H9 (cell line): ENCODE measurements at regions not wholly inside any gene's neighbourhood (a gene's known extent, or its start where the extent isn't known, plus 50 kb on each side); places are given as distances from the start of the nearest gene placed in this dataset.

Source experiments
- DNase-seq: peaks from one replicate; pipeline ENCODE4 v3.0.0-alpha.2; 2017
- H2AFZ ChIP-seq: one replicate; pipeline ENCODE4 v1.6.1; 2013; ENCODE audit warnings: mild to moderate bottlenecking, low read length, control low read depth, moderate library complexity
- H2AK5ac ChIP-seq: 2 replicates; pipeline ENCODE4 v1.6.1; 2013; ENCODE audit warnings: low read length, control low read depth, mixed read lengths; ENCODE audit not compliant: insufficient read length
- H2BK120ac ChIP-seq: one replicate; pipeline ENCODE4 v1.6.1; 2013; ENCODE audit warnings: low read depth, mild to moderate bottlenecking, low read length, control low read depth, inconsistent platforms; ENCODE audit not compliant: poor library complexity, severe bottlenecking
- H2BK12ac ChIP-seq: 2 replicates; pipeline ENCODE4 v1.6.1; 2013; ENCODE audit warnings: low read length, control low read depth, mixed read lengths, low read depth; ENCODE audit not compliant: insufficient read length
- H2BK15ac ChIP-seq: 2 replicates; pipeline ENCODE4 v1.6.1; 2013; ENCODE audit warnings: low read depth, low read length, control low read depth
- H2BK20ac ChIP-seq: one replicate; pipeline ENCODE4 v1.6.1; 2013; ENCODE audit warnings: low read depth, mild to moderate bottlenecking, low read length, control low read depth, inconsistent platforms; ENCODE audit not compliant: poor library complexity, severe bottlenecking
- H2BK5ac ChIP-seq: 2 replicates; pipeline ENCODE4 v1.6.1; 2013; ENCODE audit warnings: low read length, control low read depth, mixed read lengths; ENCODE audit not compliant: insufficient read length
- H3K14ac ChIP-seq: 2 replicates; pipeline ENCODE4 v1.6.1; 2013; ENCODE audit warnings: low read length, control low read depth; ENCODE audit not compliant: insufficient read depth
- H3K18ac ChIP-seq: 2 replicates; pipeline ENCODE4 v1.6.1; 2013; ENCODE audit warnings: low read depth, mild to moderate bottlenecking, mixed read lengths, low read length, control low read depth; ENCODE audit not compliant: insufficient read length
- H3K23ac ChIP-seq: 2 replicates; pipeline ENCODE4 v1.6.1; 2013; ENCODE audit warnings: low read length, control low read depth, mixed read lengths, low read depth; ENCODE audit not compliant: insufficient read length
- H3K23me2 ChIP-seq: 2 replicates; pipeline ENCODE4 v1.6.1; 2013; ENCODE audit warnings: low read depth, mild to moderate bottlenecking, mixed read lengths, low read length, control low read depth; ENCODE audit not compliant: insufficient read length, poor library complexity, severe bottlenecking
- H3K27ac ChIP-seq: 2 replicates; pipeline ENCODE4 v1.5.1; 2013; ENCODE audit warnings: low read length, control low read depth, mixed read lengths, low read depth; ENCODE audit not compliant: insufficient read length
- H3K27me3 ChIP-seq: 2 replicates; pipeline ENCODE4 v1.6.1; 2013; ENCODE audit warnings: low read length, control low read depth, inconsistent platforms; ENCODE audit not compliant: insufficient read depth
- H3K4ac ChIP-seq: 2 replicates; pipeline ENCODE4 v1.6.1; 2013; ENCODE audit warnings: low read depth, mild to moderate bottlenecking, control low read depth, inconsistent platforms, low read length, moderate library complexity
- H3K4me1 ChIP-seq: 2 replicates; pipeline ENCODE4 v1.6.1; 2013; ENCODE audit warnings: low read length, control low read depth, inconsistent platforms; ENCODE audit not compliant: insufficient read depth
- H3K4me2 ChIP-seq: 2 replicates; pipeline ENCODE4 v1.6.1; 2013; ENCODE audit warnings: low read length, control low read depth, mixed read lengths; ENCODE audit not compliant: insufficient read length, insufficient read depth
- H3K56ac ChIP-seq: 2 replicates; pipeline ENCODE4 v1.6.1; 2013; ENCODE audit warnings: low read depth, mild to moderate bottlenecking, mixed read lengths, low read length, control low read depth; ENCODE audit not compliant: insufficient read length
- H3K79me1 ChIP-seq: 2 replicates; pipeline ENCODE4 v1.6.1; 2013; ENCODE audit warnings: low read depth, mild to moderate bottlenecking, moderate library complexity, low read length, control low read depth, inconsistent platforms; ENCODE audit not compliant: insufficient read depth, poor library complexity, severe bottlenecking
- H3K79me2 ChIP-seq: 2 replicates; pipeline ENCODE4 v1.6.1; 2013; ENCODE audit warnings: low read length, control low read depth, inconsistent platforms; ENCODE audit not compliant: insufficient read depth
- H3K9ac ChIP-seq: 2 replicates; pipeline ENCODE4 v1.6.1; 2013; ENCODE audit warnings: low read length, control low read depth, mixed read lengths; ENCODE audit not compliant: insufficient read length; ENCODE audit errors: extremely low read depth
- H3K9me3 ChIP-seq: one replicate; pipeline ENCODE4 v1.6.1; 2013; ENCODE audit warnings: low read depth, low read length, inconsistent platforms; ENCODE audit not compliant: control insufficient read depth
- H3T11ph ChIP-seq: one replicate; pipeline ENCODE4 v1.6.1; 2013; ENCODE audit warnings: mild to moderate bottlenecking, low read length, control low read depth, inconsistent platforms
- H4K20me1 ChIP-seq: one replicate; pipeline ENCODE4 v1.6.1; 2013; ENCODE audit not compliant: control insufficient read depth, insufficient read length, insufficient read depth
- H4K5ac ChIP-seq: 2 replicates; pipeline ENCODE4 v1.6.1; 2013; ENCODE audit warnings: low read depth, mild to moderate bottlenecking, mixed read lengths, low read length, control low read depth; ENCODE audit not compliant: insufficient read length
- H4K8ac ChIP-seq: replicated peaks from 2 replicates; pipeline ENCODE4 v1.6.1; 2013; ENCODE audit warnings: low read length, control low read depth, mixed read lengths, low read depth; ENCODE audit not compliant: insufficient read length
- H4K91ac ChIP-seq: 2 replicates; pipeline ENCODE4 v1.6.1; 2013; ENCODE audit warnings: low read depth, mild to moderate bottlenecking, moderate library complexity, mixed read lengths, low read length, control low read depth; ENCODE audit not compliant: insufficient read length
- H3K27ac Mint-ChIP-seq, 3 experiments: 2 replicates in 2 of 3; 3 replicates in 1 of 3; pipeline ENCODE4 v1.8.0; 2020 to 2021; ENCODE audit warnings: mixed read lengths in 3 of 3, mild to moderate bottlenecking in 1 of 3, moderate library complexity in 1 of 3
- H3K27me3 Mint-ChIP-seq: 2 replicates; pipeline ENCODE4 v1.8.0; 2021; ENCODE audit warnings: low read depth, mild to moderate bottlenecking, moderate library complexity, mixed read lengths
- H3K36me3 Mint-ChIP-seq, 3 experiments: 2 replicates in 2 of 3; 3 replicates in 1 of 3; pipeline ENCODE4 v1.8.0; 2020 to 2021; ENCODE audit warnings: low read depth in 3 of 3, mixed read lengths in 3 of 3; ENCODE audit not compliant: insufficient read depth in 1 of 3
- H3K4me1 Mint-ChIP-seq, 2 experiments: 2 replicates each; pipeline ENCODE4 v1.8.0; 2020; ENCODE audit warnings: mixed read lengths in 2 of 2
- H3K4me3 Mint-ChIP-seq, 2 experiments: 2 replicates in 1 of 2; 3 replicates in 1 of 2; pipeline ENCODE4 v1.8.0; 2020 to 2021; ENCODE audit warnings: mild to moderate bottlenecking in 2 of 2, mixed read lengths in 2 of 2, moderate library complexity in 1 of 2
- H3K9me3 Mint-ChIP-seq, 2 experiments: 2 replicates in 1 of 2; 3 replicates in 1 of 2; pipeline ENCODE4 v1.8.0; 2020; ENCODE audit warnings: mild to moderate bottlenecking in 2 of 2, mixed read lengths in 2 of 2, moderate library complexity in 1 of 2
- CTCF ChIP-seq: fragments of 200-600 bp; sonication (generic); conservative IDR thresholded peaks from 3 replicates; pipeline ENCODE4 v1.8.0; 2021; ENCODE audit warnings: antibody characterized with exemption, mild to moderate bottlenecking
- WGBS: extraction: QIAGEN DNeasy Blood & Tissue Kit; methylation state at CpG from one replicate; pipeline ENCODE4 v1.1.7; 2013; ENCODE audit warnings: missing lambda C conversion rate, low lambda C conversion rate, mixed read lengths; ENCODE audit not compliant: insufficient read length; ENCODE audit errors: extremely low coverage; 5-methylcytosine and 5-hydroxymethylcytosine counted together

- TF ChIP-seq CTCF = no peak
- Histone ChIP-seq H2BK15ac (no peak overlapping the region), H3K27me3 (no peaks in the 10 kb centered on the region), H3K18ac (no peak overlapping the region), H3K9me3 (no peaks in the 10 kb centered on the region), H2BK5ac (no peak overlapping the region), H2AK5ac (no peak overlapping the region), H3K4ac (no peak overlapping the region), H3K9ac (no peak overlapping the region), H4K5ac (no peak overlapping the region), H4K8ac (no peak overlapping the region), H3K14ac (no peak overlapping the region), H3T11ph (no peak overlapping the region), H3K23ac (no peak overlapping the region), H3K27ac (no peak overlapping the region), H2AFZ (no peak overlapping the region), H3K4me1 (no peaks in the 10 kb centered on the region), H3K79me2 (no peaks in the 10 kb centered on the region), H3K23me2 (no peaks in the 10 kb centered on the region), H4K20me1 (peaks cover 2% of the 10 kb centered on the region), H3K56ac (no peak overlapping the region), H2BK20ac (no peak overlapping the region), H3K4me2 (no peak overlapping the region), H2BK12ac (no peak overlapping the region), H2BK120ac (no peak overlapping the region), H3K79me1 (no peaks in the 10 kb centered on the region), H4K91ac (no peak overlapping the region)
- peaks cover 4 to 12% of the 10 kb centered on the region in 2 experiments; a peak in 3 of 4 replicates for H3K4me1 Mint-ChIP-seq
- H3K27ac Mint-ChIP-seq = no peak overlapping the region
- peaks cover 32% of the 10 kb centered on the region for H3K27me3 Mint-ChIP-seq
- DNase-seq = no peak
- H3K36me3 Mint-ChIP-seq = no peaks in the 10 kb centered on the region
- no peak overlapping the region; a peak in 1 of 5 replicates for H3K4me3 Mint-ChIP-seq
- H3K9me3 Mint-ChIP-seq = no peaks in the 10 kb centered on the region
- no CpG with 5 or more reads among the region's 17 CpGs for WGBS
Measured at GRCh38 chr4:3648731-3649130, 116.5 kb upstream of the LRPAP1 start.
